ENCODE measurements at regions not wholly inside any gene's neighbourhood (a gene's known extent, or its start where the extent isn't known, plus 50 kb on each side); places are given as distances from the start of the nearest gene placed in this dataset.

GRCh38 chr3:71893122-71893521 lies 108.2 kb upstream of the PROK2 start:
- POLR2A ChIA-PET (ENCODE audit: low non-redundant PET), result no interaction called here
- H3K27ac ChIP-seq (ENCODE audit: low read depth, low read length, poor library complexity, severe bottlenecking), result no peak overlapping the region
- no peaks in the 10 kb centered on the region for H3K4me1 ChIP-seq (ENCODE audit: insufficient read depth, low read length, poor library complexity, severe bottlenecking)
- H3K36me3 ChIP-seq (ENCODE audit: insufficient read depth, low read length, poor library complexity, severe bottlenecking), result no peaks in the 10 kb centered on the region
- H3K27me3 ChIP-seq (replicated peaks; ENCODE audit: insufficient read depth, low read depth, low read length, poor library complexity), result no peaks in the 10 kb centered on the region
- TF ChIP-seq, protein P1, sequence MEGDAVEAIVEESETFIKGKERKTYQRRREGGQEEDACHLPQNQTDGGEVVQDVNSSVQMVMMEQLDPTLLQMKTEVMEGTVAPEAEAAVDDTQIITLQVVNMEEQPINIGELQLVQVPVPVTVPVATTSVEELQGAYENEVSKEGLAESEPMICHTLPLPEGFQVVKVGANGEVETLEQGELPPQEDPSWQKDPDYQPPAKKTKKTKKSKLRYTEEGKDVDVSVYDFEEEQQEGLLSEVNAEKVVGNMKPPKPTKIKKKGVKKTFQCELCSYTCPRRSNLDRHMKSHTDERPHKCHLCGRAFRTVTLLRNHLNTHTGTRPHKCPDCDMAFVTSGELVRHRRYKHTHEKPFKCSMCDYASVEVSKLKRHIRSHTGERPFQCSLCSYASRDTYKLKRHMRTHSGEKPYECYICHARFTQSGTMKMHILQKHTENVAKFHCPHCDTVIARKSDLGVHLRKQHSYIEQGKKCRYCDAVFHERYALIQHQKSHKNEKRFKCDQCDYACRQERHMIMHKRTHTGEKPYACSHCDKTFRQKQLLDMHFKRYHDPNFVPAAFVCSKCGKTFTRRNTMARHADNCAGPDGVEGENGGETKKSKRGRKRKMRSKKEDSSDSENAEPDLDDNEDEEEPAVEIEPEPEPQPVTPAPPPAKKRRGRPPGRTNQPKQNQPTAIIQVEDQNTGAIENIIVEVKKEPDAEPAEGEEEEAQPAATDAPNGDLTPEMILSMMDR (conservative IDR thresholded peaks at IDR 0.05; ENCODE audit: low read depth, low read length), result no peak
- TF ChIP-seq EZH2 (IDR thresholded peaks at IDR 0.05; ENCODE audit: borderline replicate concordance, low read depth, low read length, poor library complexity, severe bottlenecking), result no peak
- no peak overlapping the region for H3K4me3 ChIP-seq (ENCODE audit: low read depth, low read length, poor library complexity, severe bottlenecking)
- no TSS peak for BruUV-seq (replicated peaks)
- intact Hi-C loops (cut with micrococcal nuclease; ENCODE audit: unreplicated experiment), result no loop called here
- no peaks in the 10 kb centered on the region for H3K9me3 ChIP-seq (ENCODE audit: low read depth, low read length, poor library complexity, severe bottlenecking)
- no peak for DNase-seq (ENCODE audit: low spot score)
- CTCF ChIA-PET, result no interaction called here

GRCh38 chr3:71891483-71891882 lies 106.5 kb upstream of the PROK2 start:
- CTCF ChIA-PET, result no interaction called here
- no peak for DNase-seq (ENCODE audit: low spot score)
- POLR2A ChIA-PET (ENCODE audit: low non-redundant PET), result no interaction called here

DNA sequence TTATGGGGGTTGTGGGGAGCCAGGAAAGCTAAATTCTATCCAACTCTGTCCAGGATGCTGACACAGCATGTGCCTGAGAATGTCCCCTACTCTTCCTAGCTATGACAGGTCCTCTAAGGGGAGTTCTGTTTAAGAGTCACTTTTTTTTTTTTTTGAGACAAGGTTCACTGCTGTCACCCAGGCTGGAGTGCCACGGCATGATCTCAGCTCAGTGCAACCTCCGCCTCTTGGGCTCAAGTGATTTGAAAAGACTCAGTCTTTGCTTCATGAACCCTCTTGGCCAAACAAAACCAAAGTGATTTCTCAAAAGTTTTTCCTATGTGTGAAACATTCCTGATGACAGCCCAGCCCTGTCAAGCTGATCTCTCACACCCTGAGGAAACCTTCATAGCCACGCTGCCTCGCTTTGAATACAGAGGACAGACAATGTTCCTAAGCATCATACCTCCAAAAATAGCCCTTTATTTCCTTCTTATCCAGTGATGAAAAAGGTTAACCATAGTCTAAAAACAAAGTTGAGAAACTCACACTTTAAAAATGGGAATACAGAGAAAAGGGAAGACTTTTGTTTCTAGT lies 105.5 kb upstream of the PROK2 start:
- Histone ChIP-seq H3K9me3 (ENCODE audit: low read depth, low read length, poor library complexity, severe bottlenecking) (no peaks in the 10 kb centered on the region), H3K4me1 (ENCODE audit: insufficient read depth, low read length, poor library complexity, severe bottlenecking) (no peaks in the 10 kb centered on the region), H3K27ac (ENCODE audit: low read depth, low read length, poor library complexity, severe bottlenecking) (no peak overlapping the region), H3K27me3 (replicated peaks; ENCODE audit: insufficient read depth, low read depth, low read length, poor library complexity) (no peaks in the 10 kb centered on the region), H3K4me3 (ENCODE audit: low read depth, low read length, poor library complexity, severe bottlenecking) (no peak overlapping the region), H3K36me3 (ENCODE audit: insufficient read depth, low read length, poor library complexity, severe bottlenecking) (no peaks in the 10 kb centered on the region)
- POLR2A ChIA-PET (ENCODE audit: low non-redundant PET), result no interaction called here
- TF ChIP-seq, protein P1 (conservative IDR thresholded peaks at IDR 0.05; ENCODE audit: low read depth, low read length), result no peak
- no peak for TF ChIP-seq EZH2 (IDR thresholded peaks at IDR 0.05; ENCODE audit: borderline replicate concordance, low read depth, low read length, poor library complexity, severe bottlenecking)
- no peak for DNase-seq (ENCODE audit: low spot score)
- no TSS peak for BruUV-seq (replicated peaks)
- CTCF ChIA-PET, result no interaction called here
- intact Hi-C loops (cut with micrococcal nuclease; ENCODE audit: unreplicated experiment), result no loop called here

More at GRCh38 chr3:71891483-71891882, 106.5 kb upstream of the PROK2 start:
- Histone ChIP-seq H3K36me3 (ENCODE audit: insufficient read depth, low read length, poor library complexity, severe bottlenecking) (no peaks in the 10 kb centered on the region), H3K27me3 (replicated peaks; ENCODE audit: insufficient read depth, low read depth, low read length, poor library complexity) (no peaks in the 10 kb centered on the region), H3K4me3 (ENCODE audit: low read depth, low read length, poor library complexity, severe bottlenecking) (no peak overlapping the region), H3K9me3 (ENCODE audit: low read depth, low read length, poor library complexity, severe bottlenecking) (no peaks in the 10 kb centered on the region), H3K27ac (ENCODE audit: low read depth, low read length, poor library complexity, severe bottlenecking) (no peak overlapping the region), H3K4me1 (ENCODE audit: insufficient read depth, low read length, poor library complexity, severe bottlenecking) (no peaks in the 10 kb centered on the region)
- intact Hi-C loops (cut with micrococcal nuclease; ENCODE audit: unreplicated experiment), result no loop called here
- TF ChIP-seq, protein P1 (conservative IDR thresholded peaks at IDR 0.05; ENCODE audit: low read depth, low read length), result no peak
- no peak for TF ChIP-seq EZH2 (IDR thresholded peaks at IDR 0.05; ENCODE audit: borderline replicate concordance, low read depth, low read length, poor library complexity, severe bottlenecking)
- BruUV-seq (replicated peaks), result no TSS peak
